Spleen (tissue), 11 donors: ENCODE measurements at regions not wholly inside any gene's neighbourhood (a gene's known extent, or its start where the extent isn't known, plus 50 kb on each side); places are given as distances from the start of the nearest gene placed in this dataset.

Experiments used
- DNase-seq: peaks from one replicate; pipeline ENCODE4 v3.0.0-alpha.2; 2020
- H3K27ac ChIP-seq, 8 donors: fragments of 200-600 bp; sonication (generic) in 7 of 8; 1 replicate in 4 of 8; 2 replicates in 4 of 8; pipeline versions ENCODE4 v1.5.0 to v1.8.0; 2016 to 2021; ENCODE audit warnings: inconsistent platforms in 4 of 8, mild to moderate bottlenecking in 4 of 8, moderate library complexity in 1 of 8
- H3K27me3 ChIP-seq, 7 donors: fragments of 200-600 bp; sonication (generic) in 6 of 7; replicated peaks in 1 of 7; 1 replicate in 4 of 7; 2 replicates in 3 of 7; pipeline versions ENCODE4 v1.5.0 to v1.8.0; 2016 to 2021; ENCODE audit warnings: inconsistent platforms in 3 of 7, mild to moderate bottlenecking in 1 of 7
- H3K36me3 ChIP-seq, 6 donors: fragments of 200-600 bp; sonication (generic) in 5 of 6; 1 replicate in 4 of 6; 2 replicates in 2 of 6; pipeline versions ENCODE4 v1.5.0 to v1.8.0; 2016 to 2021; ENCODE audit warnings: inconsistent platforms in 2 of 6
- H3K4me1 ChIP-seq, 6 donors: fragments of 200-600 bp; sonication (generic) in 5 of 6; 1 replicate in 3 of 6; 2 replicates in 3 of 6; pipeline versions ENCODE4 v1.5.0 to v1.8.0; 2016 to 2021; ENCODE audit warnings: inconsistent platforms in 3 of 6
- H3K4me3 ChIP-seq, 8 donors: fragments of 200-600 bp; sonication (generic) in 7 of 8; 1 replicate in 4 of 8; 2 replicates in 4 of 8; pipeline versions ENCODE4 v1.5.0 to v1.8.0; 2016 to 2021; ENCODE audit warnings: inconsistent platforms in 4 of 8, mild to moderate bottlenecking in 4 of 8, moderate library complexity in 2 of 8
- H3K9me3 ChIP-seq, 8 donors: fragments of 200-600 bp; sonication (generic) in 7 of 8; 1 replicate in 4 of 8; 2 replicates in 4 of 8; pipeline versions ENCODE4 v1.5.0 to v1.8.0; 2016 to 2021; ENCODE audit warnings: inconsistent platforms in 4 of 8
- CTCF ChIP-seq, 11 experiments: fragments of 200-600 bp in 7 of 11; fragments of 450-650 bp in 4 of 11; sonication (generic) in 4 of 11; IDR thresholded peaks in 8 of 11; conservative IDR thresholded peaks in 3 of 11; 1 replicate in 7 of 11; 2 replicates in 4 of 11; pipeline versions ENCODE4 v1.4.0 to v1.8.0; 2016 to 2021; ENCODE audit warnings: antibody characterized with exemption in 11 of 11, inconsistent platforms in 4 of 11, mild to moderate bottlenecking in 1 of 11
- POLR2A ChIP-seq, 3 donors: fragments of 450-650 bp; IDR thresholded peaks; one replicate each; pipeline ENCODE4 v1.5.1; 2017; ENCODE audit warnings: antibody characterized with exemption in 3 of 3, mild to moderate bottlenecking in 1 of 3
- POLR2AphosphoS5 ChIP-seq, 3 donors: sonication (generic); formaldehyde crosslinking; IDR thresholded peaks; one replicate each; pipeline ENCODE4 v1.5.1; 2017; ENCODE audit warnings: antibody characterized with exemption in 3 of 3
- WGBS, 5 donors: extraction: QIAGEN DNeasy Blood & Tissue Kit in 3 of 5; methylation state at CpG; one replicate each; pipeline versions ENCODE4 v1.1.5 to v1.1.7; 2013 to 2018; 5-methylcytosine and 5-hydroxymethylcytosine counted together
- intact Hi-C: fragments of 100-400 bp; cut with DNase I; formaldehyde crosslinking; loops from one replicate; pipeline ENCODE4 v1.15.0; 2023; ENCODE audit warnings: low total_unique reads
- donor health status: healthy with polysubstance abuse.
- donor health status: DM: no; HTN: no; CAD: no; lungs with moderate emphysema.
- donor health status: DM: no; HTN: no; CAD: no.
- donor health status: Bipolar disorder and iron deficiency.
- donor health status: healthy.
- donor health status: DM: no; HTN: no; CAD: no.
- donor health status: DM: yes; HTN: yes; CAD: no.

- Histone ChIP-seq H3K9me3 (no peaks in the 10 kb centered on the region), H3K4me1 (peaks cover 0 to 4% (median 0%) of the 10 kb centered on the region in 6 donors), H3K36me3 (peaks cover 0 to 51% (median 0%) of the 10 kb centered on the region in 6 donors), H3K27me3 (no peaks in the 10 kb centered on the region), H3K27ac (no peak overlapping the region), H3K4me3 (no peak overlapping the region)
- TF ChIP-seq POLR2A (IDR thresholded peaks at IDR 0.05): no peak
- TF ChIP-seq POLR2AphosphoS5 (IDR thresholded peaks at IDR 0.05): no peak
- no peak for TF ChIP-seq CTCF (IDR thresholded peaks at IDR 0.05 in 8 of 11, conservative IDR thresholded peaks at IDR 0.05 in 3 of 11)
- 92 to 97% (median 95%) methylated on average over 17 of the region's 17 CpGs for WGBS, 5 donors
- DNase-seq: no peak
- intact Hi-C loops: no loop called here
Observed at GRCh38 chr17:83028851-83029250, 50.6 kb upstream of the METRNL start.

DNA sequence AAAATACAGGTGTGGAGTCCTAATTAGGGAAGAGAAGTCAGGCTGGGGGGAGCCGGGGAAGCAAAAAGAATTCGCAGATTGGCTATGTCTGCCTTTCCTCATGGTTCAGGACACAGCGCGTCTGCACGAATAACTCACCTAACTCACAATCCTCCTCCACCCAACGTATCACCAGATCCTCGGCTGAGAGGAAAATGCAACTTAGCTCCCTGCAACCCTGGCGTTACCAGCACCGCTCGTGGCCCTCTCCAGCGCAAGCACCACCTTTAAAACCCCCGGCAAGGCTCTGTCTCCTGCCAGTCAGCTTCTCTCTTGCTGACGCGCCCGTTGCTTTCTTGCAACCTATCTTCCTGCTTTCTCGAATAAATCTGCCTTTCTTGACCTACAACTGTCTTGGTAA lies 49.8 kb upstream of the METRNL start:
- WGBS, 5 donors: 90 to 95% (median 92%) methylated on average over 15 to 16 of the region's 16 CpGs
- intact Hi-C loops: no loop called here
- DNase-seq: no peak
- Histone ChIP-seq H3K36me3 (peaks cover 0 to 51% (median 0%) of the 10 kb centered on the region in 6 donors), H3K27ac (no peak overlapping the region), H3K4me3 (no peak overlapping the region), H3K27me3 (no peaks in the 10 kb centered on the region), H3K9me3 (no peaks in the 10 kb centered on the region), H3K4me1 (no peaks in the 10 kb centered on the region)
- TF ChIP-seq POLR2AphosphoS5 (IDR thresholded peaks at IDR 0.05) (no peak), CTCF (IDR thresholded peaks at IDR 0.05 in 8 of 11, conservative IDR thresholded peaks at IDR 0.05 in 3 of 11) (no peak), POLR2A (IDR thresholded peaks at IDR 0.05) (no peak)
